HFFc6 (cell line): ENCODE measurements at regions not wholly inside any gene's neighbourhood (a gene's known extent, or its start where the extent isn't known, plus 50 kb on each side); places are given as distances from the start of the nearest gene placed in this dataset.

ENCODE experiments used
- DNase-seq: peaks from one replicate; pipeline ENCODE4 v3.0.0-alpha.2; 2018
- H3K27ac Mint-ChIP-seq: 2 replicates; pipeline ENCODE4 v1.8.0; 2020; ENCODE audit warnings: mild to moderate bottlenecking, mixed read lengths
- H3K27me3 Mint-ChIP-seq: 2 replicates; pipeline ENCODE4 v1.8.0; 2021; ENCODE audit warnings: mild to moderate bottlenecking, moderate library complexity, mixed read lengths; ENCODE audit not compliant: insufficient read depth
- H3K36me3 Mint-ChIP-seq: 2 replicates; pipeline ENCODE4 v1.8.0; 2021; ENCODE audit warnings: low read depth, mixed read lengths
- H3K4me1 Mint-ChIP-seq: 2 replicates; pipeline ENCODE4 v1.8.0; 2020; ENCODE audit warnings: low read depth, mixed read lengths
- H3K4me3 Mint-ChIP-seq: 2 replicates; pipeline ENCODE4 v1.8.0; 2020; ENCODE audit warnings: mild to moderate bottlenecking, moderate library complexity, mixed read lengths
- H3K9me3 Mint-ChIP-seq: 2 replicates; pipeline ENCODE4 v1.8.0; 2020; ENCODE audit warnings: mild to moderate bottlenecking, mixed read lengths
- CTCF ChIP-seq: fragments of 200-600 bp; sonication (generic); IDR thresholded peaks from 2 replicates; pipeline ENCODE4 v1.5.0; 2021; ENCODE audit warnings: antibody characterized with exemption, mild to moderate bottlenecking

- H3K4me1 Mint-ChIP-seq: no peaks in the 10 kb centered on the region
- peaks cover 2% of the 10 kb centered on the region for H3K27me3 Mint-ChIP-seq
- no peaks in the 10 kb centered on the region for H3K36me3 Mint-ChIP-seq
- H3K9me3 Mint-ChIP-seq: no peaks in the 10 kb centered on the region
- H3K4me3 Mint-ChIP-seq: no peak overlapping the region
- TF ChIP-seq CTCF: no peak
- DNase-seq: no peak
- H3K27ac Mint-ChIP-seq: no peak overlapping the region
Measured at GRCh38 chr12:3935078-3935477, 61.9 kb upstream of the PARP11 start.

- no peak overlapping the region for H3K27ac Mint-ChIP-seq
- no peak for DNase-seq
- no peaks in the 10 kb centered on the region for H3K9me3 Mint-ChIP-seq
- H3K36me3 Mint-ChIP-seq: no peaks in the 10 kb centered on the region
- H3K4me1 Mint-ChIP-seq: no peaks in the 10 kb centered on the region
- no peak for TF ChIP-seq CTCF
- H3K27me3 Mint-ChIP-seq: peaks cover 6% of the 10 kb centered on the region
- no peak overlapping the region for H3K4me3 Mint-ChIP-seq
Measured at GRCh38 chr12:3933819-3934192, 60.6 kb upstream of the PARP11 start.

GRCh38 chr12:3933074-3933818 lies 60.0 kb upstream of the PARP11 start:
- no peak for DNase-seq
- no peak overlapping the region for H3K27ac Mint-ChIP-seq
- H3K36me3 Mint-ChIP-seq: no peaks in the 10 kb centered on the region
- H3K4me1 Mint-ChIP-seq: no peaks in the 10 kb centered on the region
- no peak for TF ChIP-seq CTCF
- peaks cover 8% of the 10 kb centered on the region for H3K27me3 Mint-ChIP-seq
- H3K9me3 Mint-ChIP-seq: no peaks in the 10 kb centered on the region
- no peak overlapping the region for H3K4me3 Mint-ChIP-seq

- Mint-ChIP-seq H3K4me1 (no peaks in the 10 kb centered on the region), H3K4me3 (no peak overlapping the region), H3K27me3 (peaks cover 8% of the 10 kb centered on the region), H3K9me3 (no peaks in the 10 kb centered on the region), H3K27ac (no peak overlapping the region), H3K36me3 (no peaks in the 10 kb centered on the region)
- no peak for DNase-seq
- no peak for TF ChIP-seq CTCF
Measured at GRCh38 chr12:3931776-3932175, 58.6 kb upstream of the PARP11 start.

- no peak overlapping the region for H3K27ac Mint-ChIP-seq
- DNase-seq: no peak
- no peak for TF ChIP-seq CTCF
- H3K36me3 Mint-ChIP-seq: no peaks in the 10 kb centered on the region
- peaks cover 8% of the 10 kb centered on the region for H3K27me3 Mint-ChIP-seq
- no peak overlapping the region for H3K4me3 Mint-ChIP-seq
- no peaks in the 10 kb centered on the region for H3K4me1 Mint-ChIP-seq
- H3K9me3 Mint-ChIP-seq: no peaks in the 10 kb centered on the region
Measured at GRCh38 chr12:3931206-3931605, 58.0 kb upstream of the PARP11 start.
